Neural crest cell (in vitro differentiated cells): ENCODE measurements at regions not wholly inside any gene's neighbourhood (a gene's known extent, or its start where the extent isn't known, plus 50 kb on each side); places are given as distances from the start of the nearest gene placed in this dataset.

Source experiments
- DNase-seq: peaks from one replicate; pipeline ENCODE4 v3.0.0; 2021; ENCODE audit warnings: low read depth, mixed read lengths, low spot score
- H3K27ac Mint-ChIP-seq: one replicate; pipeline ENCODE4 v1.8.0; 2021; ENCODE audit warnings: mild to moderate bottlenecking, mixed read lengths; ENCODE audit not compliant: unreplicated experiment
- H3K27me3 Mint-ChIP-seq: 2 replicates; pipeline ENCODE4 v1.8.0; 2021; ENCODE audit warnings: low read depth, mild to moderate bottlenecking, mixed read lengths
- H3K36me3 Mint-ChIP-seq: 2 replicates; pipeline ENCODE4 v1.8.0; 2021; ENCODE audit warnings: low read depth, mild to moderate bottlenecking, mixed read lengths
- H3K4me1 Mint-ChIP-seq: 2 replicates; pipeline ENCODE4 v1.8.0; 2021; ENCODE audit warnings: mixed read lengths
- H3K4me3 Mint-ChIP-seq: one replicate; pipeline ENCODE4 v1.8.0; 2021; ENCODE audit warnings: mild to moderate bottlenecking, mixed read lengths
- H3K9me3 Mint-ChIP-seq: 2 replicates; pipeline ENCODE4 v1.8.0; 2021; ENCODE audit warnings: mixed read lengths
- CTCF ChIP-seq: fragments of 200-600 bp; sonication (generic); conservative IDR thresholded peaks from 2 replicates; pipeline ENCODE4 v1.5.0; 2021; ENCODE audit warnings: antibody characterized with exemption, mild to moderate bottlenecking

DNA sequence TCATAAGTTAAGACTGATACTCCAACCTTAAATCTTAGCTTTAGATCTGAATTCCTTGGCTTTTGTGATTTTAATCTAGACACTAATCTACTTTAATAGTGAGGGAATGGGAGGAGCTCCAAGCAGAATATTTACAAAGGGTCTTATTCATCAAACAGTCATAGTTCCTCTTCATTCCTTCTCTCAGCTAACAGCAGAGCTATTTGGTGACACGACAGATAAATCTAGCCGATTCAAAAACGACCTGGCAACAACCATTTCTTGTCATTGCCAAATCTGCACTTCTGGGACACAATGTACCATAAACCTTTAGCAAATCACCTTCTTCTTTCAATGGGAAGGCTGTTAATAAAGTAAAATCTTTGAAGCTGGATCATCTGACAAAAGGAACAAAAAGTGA is 52.8 kb upstream of the FOXD3 start:
- DNase-seq, result no peak
- TF ChIP-seq CTCF, result no peak
- peak overlapping the region; percentile 32 for H3K27ac Mint-ChIP-seq
- no peak overlapping the region for H3K4me3 Mint-ChIP-seq
- no peaks in the 10 kb centered on the region for H3K27me3 Mint-ChIP-seq
- no peaks in the 10 kb centered on the region for H3K36me3 Mint-ChIP-seq
- peaks cover 15% of the 10 kb centered on the region for H3K4me1 Mint-ChIP-seq
- H3K9me3 Mint-ChIP-seq, result no peaks in the 10 kb centered on the region
